ENCODE measurements at regions not wholly inside any gene's neighbourhood (a gene's known extent, or its start where the extent isn't known, plus 50 kb on each side); places are given as distances from the start of the nearest gene placed in this dataset.

- Histone ChIP-seq H3K27ac (ENCODE audit: control insufficient read depth, insufficient read depth, low read length) (no peak overlapping the region), H3K9me1 (ENCODE audit: control insufficient read depth, extremely low read depth, insufficient read depth, low read length) (no peaks in the 10 kb centered on the region), H3K4me1 (ENCODE audit: control insufficient read depth, extremely low read depth, insufficient read depth, low read length) (no peaks in the 10 kb centered on the region), H3K9ac (ENCODE audit: control insufficient read depth, extremely low read depth, insufficient read depth, low read length) (no peak overlapping the region), H3K9me3 (ENCODE audit: control insufficient read depth, low read depth, low read length) (no peaks in the 10 kb centered on the region), H3K36me3 (ENCODE audit: control insufficient read depth in 2 of 2, extremely low read depth in 1 of 2, insufficient read depth in 2 of 2, low read length in 2 of 2) (no peaks in the 10 kb centered on the region), H2AFZ (ENCODE audit: control insufficient read depth, low read length) (no peak overlapping the region), H3K79me2 (ENCODE audit: control insufficient read depth, insufficient read depth, low read length) (no peaks in the 10 kb centered on the region), H3K4me3 (ENCODE audit: control insufficient read depth in 2 of 3, extremely low read depth in 1 of 3, insufficient read depth in 2 of 3, low read depth in 1 of 3, low read length in 3 of 3) (no peak overlapping the region), H4K20me1 (ENCODE audit: control insufficient read depth, extremely low read depth, insufficient read depth, low read length) (no peaks in the 10 kb centered on the region), H3K27me3 (ENCODE audit: control insufficient read depth, extremely low read depth, insufficient read depth, low read length) (no peaks in the 10 kb centered on the region), H3K4me2 (ENCODE audit: control insufficient read depth, extremely low read depth, insufficient read depth, low read depth, low read length) (no peak overlapping the region)
- dilution Hi-C loops (cut with MboI; ENCODE audit: extremely low pct_ligation_motif_present, low sequenced_read_pairs): no loop called here
- FAIRE-seq: no peak
- TF ChIP-seq CTCF (optimal IDR thresholded peaks at IDR 0.05 in 1 of 3, IDR thresholded peaks at IDR 0.05 in 1 of 3, conservative IDR thresholded peaks at IDR 0.05 in 1 of 3; ENCODE audit: extremely low read depth in 1 of 3, insufficient read depth in 2 of 3, low read length in 3 of 3) (no peak), EZH2 (IDR thresholded peaks at IDR 0.05; ENCODE audit: low read length) (no peak)
- DNase-seq (ENCODE audit: low read depth, low spot score): no peak
These were observed 392.3 kb upstream of the ATXN7L3B start for GRCh38 chr12:74145328-74145727.

- Histone ChIP-seq H4K20me1 (ENCODE audit: control insufficient read depth, extremely low read depth, insufficient read depth, low read length) (no peaks in the 10 kb centered on the region), H2AFZ (ENCODE audit: control insufficient read depth, low read length) (no peak overlapping the region), H3K4me2 (ENCODE audit: control insufficient read depth, extremely low read depth, insufficient read depth, low read depth, low read length) (no peak overlapping the region), H3K27me3 (ENCODE audit: control insufficient read depth, extremely low read depth, insufficient read depth, low read length) (no peaks in the 10 kb centered on the region), H3K9me3 (ENCODE audit: control insufficient read depth, low read depth, low read length) (no peaks in the 10 kb centered on the region), H3K4me3 (ENCODE audit: control insufficient read depth in 2 of 3, extremely low read depth in 1 of 3, insufficient read depth in 2 of 3, low read depth in 1 of 3, low read length in 3 of 3) (no peak overlapping the region), H3K9me1 (ENCODE audit: control insufficient read depth, extremely low read depth, insufficient read depth, low read length) (no peaks in the 10 kb centered on the region), H3K79me2 (ENCODE audit: control insufficient read depth, insufficient read depth, low read length) (no peaks in the 10 kb centered on the region), H3K9ac (ENCODE audit: control insufficient read depth, extremely low read depth, insufficient read depth, low read length) (no peak overlapping the region), H3K27ac (ENCODE audit: control insufficient read depth, insufficient read depth, low read length) (no peak overlapping the region), H3K4me1 (ENCODE audit: control insufficient read depth, extremely low read depth, insufficient read depth, low read length) (no peaks in the 10 kb centered on the region), H3K36me3 (ENCODE audit: control insufficient read depth in 2 of 2, extremely low read depth in 1 of 2, insufficient read depth in 2 of 2, low read length in 2 of 2) (no peaks in the 10 kb centered on the region)
- DNase-seq (ENCODE audit: low read depth, low spot score) (no peak), FAIRE-seq (no peak)
- dilution Hi-C loops (cut with MboI; ENCODE audit: extremely low pct_ligation_motif_present, low sequenced_read_pairs): no loop called here
- TF ChIP-seq CTCF (optimal IDR thresholded peaks at IDR 0.05 in 1 of 3, IDR thresholded peaks at IDR 0.05 in 1 of 3, conservative IDR thresholded peaks at IDR 0.05 in 1 of 3; ENCODE audit: extremely low read depth in 1 of 3, insufficient read depth in 2 of 3, low read length in 3 of 3): no peak
- no peak for TF ChIP-seq EZH2 (IDR thresholded peaks at IDR 0.05; ENCODE audit: low read length)
These were observed 388.8 kb upstream of the ATXN7L3B start for GRCh38 chr12:74148849-74149248.

Data from keratinocyte (primary cell).